NCI-H2196 (cell line): ENCODE measurements at regions not wholly inside any gene's neighbourhood (a gene's known extent, or its start where the extent isn't known, plus 50 kb on each side); places are given as distances from the start of the nearest gene placed in this dataset.

Source experiments
- DNase-seq: peaks from one replicate; lab custom pipeline; 2025; ENCODE audit not compliant: unreplicated experiment; lab: John Stamatoyannopoulos, UW

DNA sequence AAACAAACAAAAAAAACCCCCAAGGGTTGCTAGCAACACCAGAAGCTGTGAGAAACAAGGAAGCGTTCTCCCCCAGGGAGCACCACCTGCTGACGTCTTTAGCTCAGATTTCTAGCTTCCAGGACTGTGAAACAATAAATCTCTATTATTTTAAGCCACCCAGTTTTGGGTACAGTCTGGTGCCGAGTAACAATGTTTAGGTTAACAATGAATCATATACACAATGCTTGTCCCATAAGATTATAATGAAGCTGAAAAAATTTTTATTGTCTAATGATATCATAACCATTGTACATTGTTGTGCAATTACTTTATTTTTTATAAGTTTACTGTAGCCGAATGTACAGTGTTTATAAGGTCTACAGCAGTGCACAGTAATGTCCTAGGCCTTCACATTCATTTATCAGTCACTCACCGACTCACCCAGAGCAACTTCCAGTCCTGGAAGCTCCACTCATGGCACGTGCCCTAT is 72.1 kb upstream of the CAB39 start:
- no peak for DNase-seq

DNA sequence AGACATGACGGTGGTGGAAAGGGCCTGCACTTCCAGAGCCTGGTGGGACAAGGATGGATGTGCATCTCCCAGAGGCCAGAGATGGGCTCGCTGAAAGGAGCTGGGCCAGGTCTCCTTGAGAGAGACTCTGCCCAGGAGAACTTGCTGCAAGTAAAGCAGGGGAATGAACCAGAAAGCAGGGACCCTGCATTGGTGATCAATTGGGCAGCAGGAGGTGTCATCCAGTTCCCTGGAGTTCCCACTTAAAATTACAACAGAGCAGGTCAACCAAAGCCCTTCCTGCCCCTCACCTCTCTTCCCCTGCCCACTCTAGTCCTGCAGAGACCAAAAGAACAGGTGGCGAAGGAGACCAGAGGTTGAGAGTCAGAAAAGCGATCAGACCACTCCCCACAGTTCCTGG is 69.7 kb upstream of the CAB39 start:
- DNase-seq = no peak

DNA sequence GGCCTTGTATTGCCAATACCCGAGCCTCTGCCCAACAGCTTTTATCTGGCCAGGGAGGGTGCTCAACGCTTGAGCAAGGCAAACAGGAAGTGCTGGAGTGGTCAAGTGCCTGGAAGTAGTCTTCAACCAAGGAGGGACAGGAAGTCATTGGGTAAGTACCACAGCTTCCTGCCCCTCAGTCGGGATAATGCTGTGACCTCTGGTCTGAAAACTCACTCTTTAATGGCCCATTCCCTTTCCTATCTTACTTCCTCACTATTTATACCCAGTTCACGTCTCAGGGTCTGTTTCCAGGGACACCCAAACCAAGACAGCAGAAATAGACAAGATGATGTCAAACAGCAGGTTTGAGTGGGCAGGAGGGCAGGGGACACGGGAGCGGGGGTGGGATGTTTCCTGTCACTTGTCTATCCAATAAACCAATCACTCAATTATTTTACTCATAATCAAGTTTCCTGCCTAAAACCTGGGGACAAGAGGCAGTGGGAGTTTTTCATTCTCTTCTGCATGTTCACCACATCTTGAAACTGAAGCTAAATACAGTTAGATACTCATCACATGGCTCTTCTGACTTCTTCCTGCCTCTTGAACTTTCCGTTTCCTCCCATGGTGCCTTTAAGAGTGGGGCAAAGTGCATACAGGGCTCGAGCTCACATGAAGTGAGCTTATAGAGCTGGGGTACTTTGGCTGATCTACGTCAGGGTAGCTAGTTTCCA is 68.9 kb upstream of the CAB39 start:
- no peak for DNase-seq

DNA sequence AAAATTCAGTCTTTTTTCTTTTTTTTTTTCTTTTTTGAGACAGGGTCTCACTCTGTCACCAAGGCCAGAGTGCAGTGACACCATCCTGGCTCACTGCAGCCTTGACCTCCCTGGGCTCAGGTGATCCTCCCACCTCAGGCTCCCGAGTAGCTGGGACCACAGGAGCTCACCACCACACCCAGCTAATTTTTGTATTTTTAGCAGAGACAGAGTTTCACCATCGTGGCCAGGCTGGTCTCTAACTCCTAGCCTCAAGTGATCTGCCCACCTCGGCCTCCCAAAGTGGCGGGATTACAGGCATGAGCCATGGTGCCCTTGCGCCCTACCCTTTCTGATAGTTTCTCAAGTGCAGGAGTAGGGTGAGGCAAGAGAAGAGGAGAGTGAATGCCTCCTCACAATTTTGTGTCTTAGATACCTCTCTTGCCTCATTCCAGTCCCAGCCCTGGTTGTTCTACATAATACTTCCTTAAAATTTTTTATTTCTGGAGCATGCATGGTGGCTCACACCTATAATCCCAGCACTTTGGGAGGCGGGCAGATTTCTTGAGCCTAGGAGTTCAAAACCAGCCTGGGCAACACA is 68.2 kb upstream of the CAB39 start:
- DNase-seq = no peak

DNA sequence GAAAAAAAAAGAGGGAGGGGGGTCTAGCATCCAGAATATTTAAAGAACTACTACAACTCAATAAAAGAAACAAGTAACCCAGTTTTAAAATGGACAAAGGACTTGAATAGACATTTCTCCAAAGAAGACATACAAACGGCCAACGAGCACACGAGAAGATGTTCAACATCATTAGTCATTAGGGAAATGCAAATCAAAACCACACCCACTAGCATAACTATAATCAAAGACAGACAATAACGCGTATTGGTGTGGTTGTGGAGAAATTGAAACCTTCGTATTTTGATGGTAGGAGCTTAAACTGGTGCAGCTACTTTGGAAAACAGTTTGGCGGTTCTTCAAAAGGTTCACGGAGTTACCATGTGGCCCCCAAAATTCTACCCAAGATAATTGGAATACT is 64.3 kb upstream of the CAB39 start:
- no peak for DNase-seq

DNA sequence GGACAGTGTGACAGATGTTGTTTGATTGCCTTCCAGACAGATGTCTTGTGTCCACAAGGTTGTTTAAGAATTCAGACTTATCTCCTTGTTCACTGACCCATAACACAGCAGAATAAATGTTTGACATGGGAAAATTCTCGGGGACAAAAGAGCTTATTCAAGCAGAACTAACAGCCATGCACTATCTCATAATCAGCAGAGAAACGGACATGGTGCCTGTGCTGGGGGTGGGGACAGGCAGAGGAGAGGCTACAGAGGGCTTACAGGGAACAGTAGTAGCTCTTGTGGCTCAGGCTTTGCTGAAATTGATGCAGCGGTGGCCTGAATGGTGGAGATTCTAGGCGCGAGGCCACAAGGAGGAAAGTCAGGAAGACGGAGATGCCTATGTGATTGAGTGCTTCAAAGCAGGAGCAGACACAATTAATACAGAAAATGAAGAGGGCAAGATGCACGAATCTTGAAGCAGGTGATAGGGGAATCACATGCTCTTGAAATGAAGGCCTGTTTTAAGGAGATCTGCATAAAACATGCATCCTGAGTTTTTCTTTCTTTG is 62.0 kb upstream of the CAB39 start:
- DNase-seq = no peak

DNA sequence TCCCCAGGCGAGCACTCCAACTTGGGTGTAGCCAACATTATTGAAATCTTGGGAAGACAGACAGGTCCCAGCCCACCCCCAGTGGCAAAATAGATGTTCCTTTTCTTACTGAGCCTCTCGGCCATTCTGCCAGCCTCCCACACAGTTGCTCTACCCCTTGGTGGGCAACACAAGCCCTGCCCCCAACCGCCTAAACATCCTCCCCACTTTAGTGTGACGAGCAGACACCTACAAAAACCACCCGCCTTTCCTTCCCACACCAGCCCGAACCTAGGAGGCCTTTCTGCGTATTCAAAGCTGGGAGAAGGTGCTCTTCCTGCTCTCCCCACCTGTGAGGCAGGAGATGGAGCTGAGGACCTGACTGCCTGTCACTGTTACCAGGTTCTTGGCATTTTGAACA is 58.6 kb upstream of the CAB39 start:
- no peak for DNase-seq

DNA sequence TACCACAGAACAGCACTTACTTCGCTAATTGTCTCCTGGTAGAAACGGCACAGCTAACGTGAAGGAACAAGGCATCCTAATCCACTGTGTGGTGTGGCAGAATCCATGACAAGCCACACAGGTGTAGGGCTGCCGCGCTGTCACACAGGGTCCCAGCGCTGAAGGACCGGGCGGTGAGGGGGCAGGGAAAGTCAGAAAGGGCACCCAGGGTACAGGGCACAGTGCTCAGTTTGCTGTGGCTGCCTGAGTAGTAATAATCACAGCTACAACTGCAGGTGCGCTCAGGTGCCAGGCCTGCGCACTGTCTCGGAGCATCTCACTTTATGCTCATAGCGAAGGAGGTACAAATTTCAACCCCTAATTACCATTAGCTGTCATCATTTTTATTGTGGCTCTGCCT is 55.2 kb upstream of the CAB39 start:
- no peak for DNase-seq

DNA sequence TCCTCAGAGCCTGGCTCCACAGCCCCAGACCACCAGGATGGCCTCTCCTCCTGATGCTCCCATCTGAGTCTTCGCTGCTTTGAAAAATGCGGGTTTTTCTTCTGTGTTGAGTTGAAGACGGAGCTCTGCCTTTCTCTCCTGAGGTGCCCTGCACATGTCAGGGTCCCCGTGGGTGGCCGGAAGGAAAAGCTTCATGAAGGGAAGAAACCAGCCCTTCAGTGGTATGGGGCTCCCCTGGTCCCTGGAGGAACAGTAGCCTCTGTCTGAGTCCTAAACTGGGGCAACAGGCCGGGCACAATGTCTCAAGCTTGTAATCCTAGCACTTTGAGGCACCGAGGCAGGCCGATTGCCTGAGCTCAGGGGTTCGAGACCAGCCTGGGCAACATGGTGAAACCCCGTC is 54.7 kb upstream of the CAB39 start:
- no peak for DNase-seq

GRCh38 chr2:230658577-230658876 is 54.1 kb upstream of the CAB39 start:
- no peak for DNase-seq

DNA sequence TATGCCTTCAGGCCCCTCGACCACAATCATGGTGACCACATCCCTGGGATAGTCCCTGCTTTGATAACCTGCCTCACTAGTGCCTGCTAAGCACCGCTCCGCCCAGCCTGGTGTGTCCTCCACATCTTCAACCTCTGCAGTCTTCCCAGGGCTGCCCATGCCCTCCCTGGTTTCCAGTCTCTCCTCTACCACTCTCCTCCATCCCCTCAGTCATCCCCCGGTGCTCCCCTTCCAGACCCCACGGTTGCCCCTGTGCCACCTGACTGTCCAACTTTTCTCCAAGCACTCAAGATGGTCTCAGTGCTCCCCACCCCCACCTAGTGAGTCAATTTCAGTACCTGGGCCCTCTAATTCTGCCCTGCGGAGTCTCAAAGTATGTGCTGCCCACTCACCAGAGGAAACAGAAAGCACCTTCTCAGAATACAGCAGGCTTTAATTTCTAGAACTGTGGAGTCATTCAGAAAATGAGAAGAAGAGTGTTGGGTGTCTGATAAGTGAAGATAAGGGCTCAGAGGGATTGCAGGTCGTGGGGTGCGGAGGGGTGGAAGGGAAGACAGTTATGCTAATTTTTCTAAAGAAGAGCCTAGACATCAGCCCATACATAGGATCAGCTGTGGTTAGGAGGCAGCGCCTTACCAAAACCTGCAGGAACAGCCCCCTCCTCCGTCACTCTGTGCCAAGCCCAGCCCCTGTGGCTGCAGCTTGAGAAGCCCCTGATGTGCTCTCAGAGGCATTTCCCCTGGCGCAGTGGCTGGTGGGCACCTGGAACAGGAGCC is 53.6 kb upstream of the CAB39 start:
- no peak for DNase-seq

GRCh38 chr2:230660294-230661060 is 52.2 kb upstream of the CAB39 start:
- no peak for DNase-seq

DNA sequence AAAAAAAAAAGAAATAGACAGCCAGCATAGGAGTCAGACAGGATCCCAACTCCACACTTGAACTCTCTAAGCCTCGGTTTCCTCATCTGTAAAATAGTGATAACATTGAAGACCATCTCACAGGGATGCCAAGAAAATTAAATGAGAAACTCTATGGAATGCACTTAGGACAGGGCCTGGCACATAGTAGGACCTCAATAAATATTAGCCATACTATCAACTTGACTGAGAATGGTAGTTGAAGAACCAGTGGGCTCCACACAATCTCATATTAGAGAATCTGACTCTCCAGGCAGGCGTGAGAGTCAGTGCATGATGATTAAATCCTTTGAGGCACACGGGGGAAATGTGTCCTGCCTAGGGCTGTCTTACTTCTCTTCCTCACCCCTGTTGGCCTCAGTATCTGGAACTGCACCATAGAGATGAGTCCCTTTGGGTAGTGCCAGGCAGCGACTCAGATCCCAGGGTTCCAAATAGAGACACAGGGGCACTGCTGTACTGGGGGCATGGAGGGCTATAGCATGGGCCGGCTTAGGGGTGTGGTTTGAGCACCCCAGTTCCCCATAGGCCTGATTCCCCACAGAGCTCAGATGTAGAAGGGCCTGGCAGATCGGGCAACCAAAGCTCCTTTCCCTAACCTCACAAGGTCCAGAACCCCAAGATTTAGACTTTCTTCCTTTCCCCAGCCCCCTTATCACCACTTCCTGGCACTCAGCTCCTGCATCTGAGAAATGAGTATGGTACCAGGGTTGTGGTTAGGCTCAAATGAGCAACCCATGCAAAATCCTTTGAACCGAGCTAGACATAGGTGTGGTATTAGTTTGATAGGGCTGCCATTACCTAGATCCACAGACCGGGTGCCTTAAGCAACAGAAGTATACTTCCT is 51.3 kb upstream of the CAB39 start:
- DNase-seq = no peak
